Amygdala (tissue), 56 donors: ENCODE measurements at regions not wholly inside any gene's neighbourhood (a gene's known extent, or its start where the extent isn't known, plus 50 kb on each side); places are given as distances from the start of the nearest gene placed in this dataset.

Source experiments
- DNase-seq, 56 donors: peaks; one replicate each; lab custom pipeline; 2025; lab: John Stamatoyannopoulos, UW

- DNase-seq, result no peak
Measured at GRCh38 chr10:89829262-89829886, 128.0 kb downstream of the KIF20B start.

DNA sequence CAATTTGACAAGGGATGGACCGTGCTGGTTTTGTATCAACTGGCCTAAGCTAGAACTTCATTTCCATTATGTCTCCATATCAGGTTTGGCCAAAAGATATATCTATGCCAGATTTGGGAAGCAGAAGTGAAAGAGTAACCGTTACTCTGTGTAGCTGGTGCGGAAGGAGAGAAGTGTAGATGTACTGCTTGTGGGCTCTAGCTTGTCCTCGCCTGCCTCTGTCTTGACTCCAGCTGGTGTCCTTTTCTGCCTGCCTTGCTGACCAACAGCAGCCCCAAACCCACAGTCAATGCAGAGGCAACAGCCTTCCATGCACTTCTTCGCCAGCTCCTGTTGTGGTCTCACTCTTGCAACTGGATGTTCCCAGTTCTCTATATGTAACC lies 128.5 kb downstream of the KIF20B start:
- peak in 4 of 56 donors; percentile 1 to 25 (median 4) for DNase-seq

DNA sequence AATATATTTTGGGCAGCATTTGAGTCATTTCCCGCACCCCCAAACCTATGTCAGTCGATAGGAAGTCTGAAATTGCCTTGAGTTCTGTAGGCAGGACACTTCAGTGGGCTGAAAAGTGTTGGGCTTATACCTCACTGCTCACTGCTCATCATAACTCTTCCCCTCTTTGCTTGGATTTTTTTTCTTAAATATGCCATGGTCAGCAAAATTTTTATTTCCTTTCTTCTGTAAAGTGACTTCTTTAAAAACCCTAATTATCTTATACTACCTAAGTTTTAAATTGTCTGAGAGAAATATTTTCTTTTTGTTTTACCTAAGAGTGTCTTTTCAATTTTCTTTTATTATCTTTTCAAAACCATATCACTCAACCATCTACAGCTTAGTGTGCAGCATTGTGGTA lies 129.2 kb downstream of the KIF20B start:
- no peak for DNase-seq

GRCh38 chr10:89836840-89837164 lies 135.4 kb downstream of the KIF20B start:
- DNase-seq, result peak in 2 of 56 donors; percentile 2 to 11

- peak in 18 of 56 donors; percentile 4 to 45 (median 16) for DNase-seq
Measured at GRCh38 chr10:89837165-89838043, 136.0 kb downstream of the KIF20B start.

- peak in 2 of 56 donors; percentile 19 to 27 for DNase-seq
Measured at GRCh38 chr10:89838044-89838615, 136.7 kb downstream of the KIF20B start.

DNA sequence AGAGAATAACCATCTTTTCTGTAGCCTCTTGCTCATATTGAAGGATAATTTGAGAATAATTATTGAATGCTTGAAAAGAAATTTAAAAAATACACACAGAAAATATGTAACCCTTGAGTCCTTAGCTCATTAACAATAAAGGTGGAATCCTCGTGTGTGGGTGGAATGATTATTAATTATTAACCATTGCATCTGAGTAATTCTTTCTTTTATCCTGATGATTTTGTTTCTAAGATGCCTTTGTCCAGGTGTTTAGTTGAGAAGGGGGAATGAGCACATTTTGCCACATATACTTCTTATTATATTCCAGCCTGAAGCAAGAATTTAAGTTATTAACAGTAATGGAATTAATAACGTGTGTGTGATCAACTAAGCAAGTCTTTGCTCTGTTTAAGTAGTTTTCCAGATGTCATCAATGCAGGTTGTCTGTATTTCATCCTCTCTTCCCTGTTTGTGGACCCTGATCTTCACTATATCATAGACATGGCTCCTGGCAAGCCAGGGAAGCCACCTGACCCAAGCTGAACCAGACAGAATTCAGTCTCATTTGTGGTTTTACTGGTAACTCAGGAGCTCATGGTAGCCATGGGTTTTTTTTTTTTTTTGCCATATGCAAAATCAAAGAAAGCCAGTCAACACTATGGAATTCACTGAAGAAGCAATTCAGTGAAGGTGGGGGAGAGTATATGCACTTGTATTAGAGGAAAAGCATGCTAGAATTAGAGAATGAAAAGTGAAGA lies 144.3 kb downstream of the KIF20B start:
- no peak for DNase-seq

GRCh38 chr10:89846281-89846630 lies 144.9 kb downstream of the KIF20B start:
- DNase-seq, result no peak

DNA sequence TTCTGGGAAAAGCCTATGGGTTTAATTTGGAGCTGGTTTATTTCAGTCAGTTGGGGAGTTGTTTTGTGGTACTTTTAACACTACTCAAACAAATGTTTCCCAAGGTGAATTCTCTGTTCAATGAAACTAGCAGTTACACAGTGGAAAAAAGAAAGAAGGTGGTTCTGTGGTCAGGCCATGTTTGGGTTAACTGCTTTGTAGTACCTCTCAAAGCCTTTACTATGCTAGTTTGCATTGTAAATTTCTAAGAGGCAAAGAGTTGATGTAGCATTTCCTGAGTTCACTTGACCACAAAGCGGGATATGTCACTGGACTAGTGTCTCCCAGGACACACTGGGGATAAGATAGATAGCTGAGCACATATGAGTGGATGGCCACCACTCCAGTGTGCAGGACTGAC lies 145.4 kb downstream of the KIF20B start:
- DNase-seq, result no peak

- no peak for DNase-seq
Measured at GRCh38 chr10:89852872-89853271, 151.5 kb downstream of the KIF20B start.

- DNase-seq, result no peak
Measured at GRCh38 chr10:89853781-89854191, 152.4 kb downstream of the KIF20B start.

DNA sequence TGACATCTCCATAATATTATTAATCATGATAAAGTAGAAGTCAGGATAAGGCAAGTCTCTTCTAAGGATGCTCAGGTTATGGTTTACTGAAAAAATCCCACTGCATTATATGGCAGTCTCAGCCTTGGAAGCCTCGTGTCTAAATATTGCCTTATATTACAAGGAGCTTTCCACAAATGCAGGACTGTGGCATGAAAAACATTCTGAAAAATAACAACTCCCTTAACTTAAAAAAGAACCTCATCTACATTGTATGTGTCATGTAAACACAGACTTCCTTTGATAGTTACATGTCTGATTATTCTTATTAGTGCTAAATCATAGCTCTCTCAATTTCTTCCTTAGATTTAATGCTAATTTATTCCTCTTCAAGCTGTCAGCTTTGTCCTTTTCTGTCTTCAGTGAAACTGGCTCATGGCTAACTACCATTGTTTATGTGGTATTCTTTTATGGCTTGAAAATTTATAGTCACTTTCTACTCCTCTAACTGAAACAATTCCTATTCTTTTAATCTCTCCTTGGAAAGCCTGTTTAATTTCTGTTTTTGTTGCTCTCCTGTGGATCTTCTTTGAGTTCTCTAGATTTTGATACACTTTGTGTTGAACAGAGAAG lies 156.1 kb downstream of the KIF20B start:
- DNase-seq, result no peak

GRCh38 chr10:89861199-89861573 lies 159.8 kb downstream of the KIF20B start:
- no peak for DNase-seq

DNA sequence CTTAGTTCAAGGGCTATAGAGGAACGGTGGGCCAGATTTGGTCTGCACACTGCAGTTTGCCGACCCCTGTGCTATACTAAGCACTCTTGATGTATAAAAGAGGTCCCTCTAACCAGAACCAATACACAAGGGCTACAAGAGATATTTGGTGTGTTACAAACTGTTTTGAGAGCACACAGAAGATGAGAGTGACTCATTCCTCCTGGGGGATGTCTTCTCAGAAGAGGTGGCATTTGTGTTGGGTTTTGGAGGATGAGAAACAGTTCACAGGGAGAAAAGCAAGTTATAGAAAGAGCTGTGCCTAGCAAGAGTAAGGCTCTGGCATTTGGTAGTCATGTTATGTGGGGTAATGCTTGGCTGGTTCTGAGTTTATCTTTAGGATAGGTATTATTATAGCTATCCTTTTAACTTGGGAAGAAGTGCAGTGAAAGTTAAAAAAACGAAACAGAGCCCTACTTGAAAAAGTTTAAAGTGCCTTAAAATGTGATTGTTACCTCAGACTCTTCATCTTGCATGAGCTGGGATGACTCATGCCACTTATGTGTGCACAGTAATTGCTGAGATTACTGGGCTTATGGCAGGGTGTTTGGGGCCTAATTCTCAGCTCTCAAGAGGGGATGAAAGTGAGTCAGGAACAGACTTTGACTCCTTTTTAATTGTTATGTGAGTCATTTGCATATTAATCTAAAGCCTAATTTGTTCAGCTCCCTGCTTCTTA lies 160.4 kb downstream of the KIF20B start:
- DNase-seq, result no peak

DNA sequence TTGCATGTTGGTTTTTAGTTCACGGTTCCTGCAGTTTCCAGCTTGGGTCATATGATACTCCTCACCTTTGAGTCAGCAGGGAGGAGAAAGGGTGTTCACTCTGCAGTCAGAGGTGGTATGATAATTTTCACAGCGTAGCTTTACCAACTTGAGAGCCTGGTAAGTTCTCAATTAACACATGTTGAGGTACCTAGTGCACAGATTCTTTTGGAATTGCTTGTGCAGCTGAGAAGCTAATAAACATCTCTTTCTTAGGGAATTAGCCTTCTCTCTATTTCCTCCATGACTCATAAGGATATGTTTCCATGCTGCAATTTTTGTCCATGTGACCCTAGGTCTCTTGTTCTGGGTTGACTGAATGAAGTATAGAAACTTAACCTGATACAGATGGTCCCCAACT lies 166.6 kb downstream of the KIF20B start:
- no peak for DNase-seq

GRCh38 chr10:89869180-89869579 lies 167.8 kb downstream of the KIF20B start:
- no peak for DNase-seq

DNA sequence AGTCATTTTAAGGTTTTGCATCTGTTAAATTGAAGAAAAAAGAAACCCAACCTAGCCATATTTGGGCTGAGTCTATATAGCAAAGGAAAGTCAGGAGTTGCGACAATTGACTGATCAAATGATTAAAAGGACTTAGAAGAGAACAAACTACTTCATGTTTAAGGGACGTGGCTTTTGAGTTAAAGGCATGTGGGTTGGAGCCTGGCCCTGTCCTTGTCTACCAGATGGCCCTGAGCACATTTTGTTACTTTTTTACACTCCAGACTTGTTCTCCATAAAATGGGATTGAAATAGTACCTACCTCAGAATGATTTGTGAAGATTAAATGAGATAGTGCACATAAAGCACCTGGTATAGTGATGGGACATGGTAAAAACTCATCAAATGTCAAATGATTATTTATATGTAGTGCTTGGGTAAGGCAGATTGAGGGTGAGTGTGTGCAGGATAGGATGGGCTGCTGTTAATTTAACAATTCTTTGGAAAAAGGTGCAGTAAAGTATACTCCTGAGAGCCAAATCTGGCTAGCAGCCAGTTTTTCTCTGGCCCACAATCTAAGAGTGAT lies 168.3 kb downstream of the KIF20B start:
- DNase-seq, result no peak

DNA sequence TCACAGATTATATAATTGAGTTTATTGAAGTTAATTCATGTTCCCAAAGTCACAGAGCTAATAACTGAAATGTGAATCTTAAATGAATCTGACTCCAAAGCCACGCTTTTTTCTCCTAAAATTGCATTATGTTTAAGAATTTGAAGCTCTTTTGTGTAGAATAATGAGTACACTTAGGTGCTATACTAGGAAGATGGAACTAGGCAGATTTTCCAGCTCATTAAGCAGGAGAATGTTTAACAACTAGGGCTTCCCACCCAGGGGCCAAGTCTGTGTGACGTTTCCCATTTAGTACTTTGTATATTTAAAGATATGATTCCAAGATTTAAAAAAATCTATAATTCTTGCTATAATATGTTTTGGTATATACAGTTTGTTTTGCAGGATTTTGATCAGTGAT lies 169.5 kb downstream of the KIF20B start:
- no peak for DNase-seq

GRCh38 chr10:89873055-89873454 lies 171.7 kb downstream of the KIF20B start:
- no peak for DNase-seq

DNA sequence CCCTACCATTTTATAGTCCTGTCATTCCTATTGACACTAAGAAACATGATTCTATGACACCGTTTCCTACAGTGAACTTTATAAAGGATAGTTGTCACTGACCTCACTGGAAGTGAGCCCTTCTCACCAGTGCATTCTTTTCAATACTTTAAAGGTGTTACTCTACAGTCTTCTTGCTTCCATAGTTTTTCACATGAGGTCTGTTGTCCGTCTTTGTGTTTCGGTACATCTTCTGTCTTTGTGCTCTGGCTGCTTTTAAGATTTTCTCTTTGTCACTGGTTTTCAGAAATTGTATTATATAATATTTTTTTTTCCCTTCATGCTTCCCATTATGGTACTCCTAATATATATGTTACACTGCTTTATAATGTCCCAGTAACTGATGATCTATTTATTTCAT lies 174.2 kb downstream of the KIF20B start:
- DNase-seq, result no peak
